Nephron (organoid): ENCODE measurements at regions not wholly inside any gene's neighbourhood (a gene's known extent, or its start where the extent isn't known, plus 50 kb on each side); places are given as distances from the start of the nearest gene placed in this dataset.

Experiments used
- H3K27ac Mint-ChIP-seq, 3 experiments: 2 replicates each; pipeline ENCODE4 v1.8.0; 2020; ENCODE audit warnings: mixed read lengths in 3 of 3, mild to moderate bottlenecking in 2 of 3, moderate library complexity in 1 of 3
- H3K27me3 Mint-ChIP-seq: 2 replicates; pipeline ENCODE4 v1.8.0; 2021; ENCODE audit warnings: low read depth, mild to moderate bottlenecking, moderate library complexity, mixed read lengths
- H3K36me3 Mint-ChIP-seq: 2 replicates; pipeline ENCODE4 v1.8.0; 2020; ENCODE audit warnings: low read depth, mixed read lengths
- H3K4me1 Mint-ChIP-seq: 2 replicates; pipeline ENCODE4 v1.8.0; 2020; ENCODE audit warnings: mixed read lengths
- H3K4me3 Mint-ChIP-seq, 3 experiments: 2 replicates each; pipeline ENCODE4 v1.8.0; 2020; ENCODE audit warnings: mild to moderate bottlenecking in 3 of 3, mixed read lengths in 3 of 3, moderate library complexity in 2 of 3
- H3K9me3 Mint-ChIP-seq: 2 replicates; pipeline ENCODE4 v1.8.0; 2020; ENCODE audit warnings: mixed read lengths
- TF ChIP-seq, protein P1 (sequence below), 3 experiments: fragments of 200-600 bp; sonication (generic); IDR thresholded peaks; one replicate each; pipeline ENCODE4 v1.5.0; 2021; ENCODE audit warnings: antibody characterized with exemption in 3 of 3; ENCODE audit not compliant: unreplicated experiment in 3 of 3

DNA sequence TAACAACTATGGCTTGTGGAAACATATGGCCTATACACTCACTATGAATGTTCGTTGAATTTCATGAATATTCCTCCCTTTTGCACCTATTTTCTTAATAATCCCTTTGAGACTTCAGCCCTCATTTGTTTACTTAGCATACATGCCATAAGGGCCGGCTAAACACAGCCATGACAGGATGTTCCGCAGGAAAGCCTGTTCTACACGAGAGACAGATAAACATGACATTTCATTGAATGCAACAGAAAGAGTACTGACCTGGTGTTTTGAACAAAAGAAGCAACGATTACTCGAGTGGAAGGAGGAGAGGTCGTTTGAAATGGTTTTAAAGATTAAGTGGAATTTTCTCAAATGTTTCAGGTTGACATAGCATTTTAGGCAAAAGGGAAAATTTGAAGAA is 459.5 kb upstream of the CXADR start:
- H3K27ac Mint-ChIP-seq: no peak overlapping the region
- H3K4me3 Mint-ChIP-seq: no peak overlapping the region
- peaks cover 6% of the 10 kb centered on the region for H3K9me3 Mint-ChIP-seq
- no peaks in the 10 kb centered on the region for H3K27me3 Mint-ChIP-seq
- TF ChIP-seq, protein P1, sequence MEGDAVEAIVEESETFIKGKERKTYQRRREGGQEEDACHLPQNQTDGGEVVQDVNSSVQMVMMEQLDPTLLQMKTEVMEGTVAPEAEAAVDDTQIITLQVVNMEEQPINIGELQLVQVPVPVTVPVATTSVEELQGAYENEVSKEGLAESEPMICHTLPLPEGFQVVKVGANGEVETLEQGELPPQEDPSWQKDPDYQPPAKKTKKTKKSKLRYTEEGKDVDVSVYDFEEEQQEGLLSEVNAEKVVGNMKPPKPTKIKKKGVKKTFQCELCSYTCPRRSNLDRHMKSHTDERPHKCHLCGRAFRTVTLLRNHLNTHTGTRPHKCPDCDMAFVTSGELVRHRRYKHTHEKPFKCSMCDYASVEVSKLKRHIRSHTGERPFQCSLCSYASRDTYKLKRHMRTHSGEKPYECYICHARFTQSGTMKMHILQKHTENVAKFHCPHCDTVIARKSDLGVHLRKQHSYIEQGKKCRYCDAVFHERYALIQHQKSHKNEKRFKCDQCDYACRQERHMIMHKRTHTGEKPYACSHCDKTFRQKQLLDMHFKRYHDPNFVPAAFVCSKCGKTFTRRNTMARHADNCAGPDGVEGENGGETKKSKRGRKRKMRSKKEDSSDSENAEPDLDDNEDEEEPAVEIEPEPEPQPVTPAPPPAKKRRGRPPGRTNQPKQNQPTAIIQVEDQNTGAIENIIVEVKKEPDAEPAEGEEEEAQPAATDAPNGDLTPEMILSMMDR (IDR thresholded peaks at IDR 0.05; ENCODE audit: unreplicated experiment in 3 of 3): no peak
- H3K4me1 Mint-ChIP-seq: peaks cover 10% of the 10 kb centered on the region
- H3K36me3 Mint-ChIP-seq: no peaks in the 10 kb centered on the region

GRCh38 chr21:17059936-17060335 is 452.9 kb upstream of the CXADR start:
- Mint-ChIP-seq H3K36me3 (no peaks in the 10 kb centered on the region), H3K4me3 (no peak overlapping the region), H3K27ac (no peak overlapping the region), H3K4me1 (peaks cover 11% of the 10 kb centered on the region), H3K9me3 (peaks cover 9% of the 10 kb centered on the region), H3K27me3 (no peaks in the 10 kb centered on the region)
- TF ChIP-seq, protein P1 (IDR thresholded peaks at IDR 0.05; ENCODE audit: unreplicated experiment in 3 of 3): no peak

DNA sequence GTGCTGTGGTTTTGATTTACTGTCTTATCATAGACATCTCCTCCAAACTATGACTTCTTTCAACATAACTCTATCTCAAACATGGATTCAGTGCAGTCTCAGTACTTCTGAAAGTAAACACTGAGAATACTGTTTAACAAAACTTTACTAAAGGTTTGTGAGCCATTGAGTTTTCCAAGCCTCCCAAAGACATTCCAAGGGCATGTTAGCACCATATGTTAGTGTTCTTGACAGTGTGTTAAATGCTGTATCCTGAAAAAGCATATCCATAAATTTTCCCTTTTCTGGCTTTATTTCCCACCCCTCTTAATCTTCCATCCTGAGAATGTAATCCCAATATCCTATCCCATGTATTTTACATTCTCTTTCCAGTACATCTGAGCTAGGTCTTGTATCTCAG is 446.8 kb upstream of the CXADR start:
- no peaks in the 10 kb centered on the region for H3K27me3 Mint-ChIP-seq
- peak overlapping the region; percentile 4 to 34 (median 4) for H3K27ac Mint-ChIP-seq
- TF ChIP-seq, protein P1 (IDR thresholded peaks at IDR 0.05; ENCODE audit: unreplicated experiment in 3 of 3): no peak
- peaks cover 7% of the 10 kb centered on the region for H3K4me1 Mint-ChIP-seq
- H3K36me3 Mint-ChIP-seq: no peaks in the 10 kb centered on the region
- peaks cover 6% of the 10 kb centered on the region for H3K9me3 Mint-ChIP-seq
- H3K4me3 Mint-ChIP-seq: no peak overlapping the region

GRCh38 chr21:17071093-17071492 is 441.8 kb upstream of the CXADR start:
- no peaks in the 10 kb centered on the region for H3K27me3 Mint-ChIP-seq
- no peak overlapping the region for H3K4me3 Mint-ChIP-seq
- no peak overlapping the region for H3K27ac Mint-ChIP-seq
- H3K36me3 Mint-ChIP-seq: no peaks in the 10 kb centered on the region
- H3K9me3 Mint-ChIP-seq: peaks cover 4% of the 10 kb centered on the region
- H3K4me1 Mint-ChIP-seq: peaks cover 3% of the 10 kb centered on the region
- TF ChIP-seq, protein P1 (IDR thresholded peaks at IDR 0.05; ENCODE audit: unreplicated experiment in 3 of 3): no peak

- Mint-ChIP-seq H3K4me1 (peaks cover 27% of the 10 kb centered on the region), H3K36me3 (no peaks in the 10 kb centered on the region), H3K9me3 (peaks cover 2% of the 10 kb centered on the region), H3K4me3 (no peak overlapping the region), H3K27me3 (no peaks in the 10 kb centered on the region), H3K27ac (no peak overlapping the region)
- TF ChIP-seq, protein P1 (IDR thresholded peaks at IDR 0.05; ENCODE audit: unreplicated experiment in 3 of 3): no peak
Measured at GRCh38 chr21:17081193-17081592, 431.6 kb upstream of the CXADR start.

GRCh38 chr21:17082843-17083483 is 429.9 kb upstream of the CXADR start:
- Mint-ChIP-seq H3K4me1 (peaks cover 32% of the 10 kb centered on the region), H3K27ac (peak overlapping the region; percentile 7 to 50 (median 46)), H3K36me3 (no peaks in the 10 kb centered on the region), H3K4me3 (no peak overlapping the region), H3K27me3 (no peaks in the 10 kb centered on the region), H3K9me3 (peaks cover 2% of the 10 kb centered on the region)
- TF ChIP-seq, protein P1 (IDR thresholded peaks at IDR 0.05; ENCODE audit: unreplicated experiment in 3 of 3): no peak
